GM12878 (cell line): ENCODE measurements at regions not wholly inside any gene's neighbourhood (a gene's known extent, or its start where the extent isn't known, plus 50 kb on each side); places are given as distances from the start of the nearest gene placed in this dataset.

Experiments
- MXI1 ChIP-seq: fragments of 150-350 bp; IDR thresholded peaks from 2 replicates; pipeline ENCODE4 v1.6.1; 2011; ENCODE audit warnings: low read depth, mild to moderate bottlenecking, inconsistent platforms, low read length, improper control_type of control experiment
- NFYB ChIP-seq: IDR thresholded peaks from 2 replicates; pipeline ENCODE4 v1.6.1; 2011; ENCODE audit warnings: low read depth, mild to moderate bottlenecking, low read length, improper control_type of control experiment, moderate library complexity; ENCODE audit not compliant: insufficient read depth
- SIN3A ChIP-seq: IDR thresholded peaks from 2 replicates; pipeline ENCODE4 v1.6.1; 2012; ENCODE audit warnings: low read depth, low read length, improper control_type of control experiment
- TF ChIP-seq, protein P1 (sequence below): IDR thresholded peaks from 2 replicates; pipeline ENCODE4 v1.6.1; 2012; ENCODE audit warnings: low read length, inconsistent platforms
- TF ChIP-seq, protein P2 (sequence below): fragments of 450-650 bp; IDR thresholded peaks from 2 replicates; pipeline ENCODE4 v1.6.1; 2018; ENCODE audit warnings: borderline replicate concordance, mild to moderate bottlenecking; ENCODE audit not compliant: partially characterized antibody

- TF ChIP-seq, protein P1, sequence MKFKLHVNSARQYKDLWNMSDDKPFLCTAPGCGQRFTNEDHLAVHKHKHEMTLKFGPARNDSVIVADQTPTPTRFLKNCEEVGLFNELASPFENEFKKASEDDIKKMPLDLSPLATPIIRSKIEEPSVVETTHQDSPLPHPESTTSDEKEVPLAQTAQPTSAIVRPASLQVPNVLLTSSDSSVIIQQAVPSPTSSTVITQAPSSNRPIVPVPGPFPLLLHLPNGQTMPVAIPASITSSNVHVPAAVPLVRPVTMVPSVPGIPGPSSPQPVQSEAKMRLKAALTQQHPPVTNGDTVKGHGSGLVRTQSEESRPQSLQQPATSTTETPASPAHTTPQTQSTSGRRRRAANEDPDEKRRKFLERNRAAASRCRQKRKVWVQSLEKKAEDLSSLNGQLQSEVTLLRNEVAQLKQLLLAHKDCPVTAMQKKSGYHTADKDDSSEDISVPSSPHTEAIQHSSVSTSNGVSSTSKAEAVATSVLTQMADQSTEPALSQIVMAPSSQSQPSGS = no peak
- TF ChIP-seq SIN3A = no peak
- TF ChIP-seq, protein P2, sequence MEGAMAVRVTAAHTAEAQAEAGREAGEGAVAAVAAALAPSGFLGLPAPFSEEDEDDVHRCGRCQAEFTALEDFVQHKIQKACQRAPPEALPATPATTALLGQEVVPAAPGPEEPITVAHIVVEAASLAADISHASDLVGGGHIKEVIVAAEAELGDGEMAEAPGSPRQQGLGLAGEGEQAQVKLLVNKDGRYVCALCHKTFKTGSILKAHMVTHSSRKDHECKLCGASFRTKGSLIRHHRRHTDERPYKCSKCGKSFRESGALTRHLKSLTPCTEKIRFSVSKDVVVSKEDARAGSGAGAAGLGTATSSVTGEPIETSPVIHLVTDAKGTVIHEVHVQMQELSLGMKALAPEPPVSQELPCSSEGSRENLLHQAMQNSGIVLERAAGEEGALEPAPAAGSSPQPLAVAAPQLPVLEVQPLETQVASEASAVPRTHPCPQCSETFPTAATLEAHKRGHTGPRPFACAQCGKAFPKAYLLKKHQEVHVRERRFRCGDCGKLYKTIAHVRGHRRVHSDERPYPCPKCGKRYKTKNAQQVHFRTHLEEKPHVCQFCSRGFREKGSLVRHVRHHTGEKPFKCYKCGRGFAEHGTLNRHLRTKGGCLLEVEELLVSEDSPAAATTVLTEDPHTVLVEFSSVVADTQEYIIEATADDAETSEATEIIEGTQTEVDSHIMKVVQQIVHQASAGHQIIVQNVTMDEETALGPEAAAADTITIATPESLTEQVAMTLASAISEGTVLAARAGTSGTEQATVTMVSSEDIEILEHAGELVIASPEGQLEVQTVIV = no peak
- TF ChIP-seq MXI1 = no peak
- TF ChIP-seq NFYB = no peak
These were observed 184.9 kb downstream of the COL12A1 start for GRCh38 chr6:75020971-75021370.
